Heart left ventricle (tissue), 16 donors: ENCODE measurements at regions not wholly inside any gene's neighbourhood (a gene's known extent, or its start where the extent isn't known, plus 50 kb on each side); places are given as distances from the start of the nearest gene placed in this dataset.

Experiments used
- ATAC-seq, 4 donors: fragments of 200-7000 bp; cut with Tn5 transposase; one replicate each; pipeline ENCODE4 v1.9.1; 2020 to 2022; ENCODE audit warnings: moderate library complexity in 4 of 4, mild to moderate bottlenecking in 3 of 4, moderate number of reproducible peaks in 1 of 4
- DNase-seq, 5 donors: peaks; one replicate each; pipeline ENCODE4 v3.0.0-alpha.2; 2020
- H3K27ac ChIP-seq, 12 donors: fragments of 200-600 bp; sonication (generic) in 4 of 12; one replicate each; pipeline versions ENCODE4 v1.5.0 to v1.8.0; 2016 to 2022; ENCODE audit warnings: mild to moderate bottlenecking in 2 of 12
- H3K27me3 ChIP-seq, 9 donors: fragments of 200-600 bp; sonication (generic) in 2 of 9; one replicate each; pipeline versions ENCODE4 v1.5.1 to v1.8.0; 2016 to 2022; ENCODE audit warnings: mild to moderate bottlenecking in 3 of 9
- H3K36me3 ChIP-seq, 9 donors: fragments of 200-600 bp; sonication (generic) in 2 of 9; one replicate each; pipeline versions ENCODE4 v1.5.0 to v1.8.0; 2018 to 2022; ENCODE audit warnings: mild to moderate bottlenecking in 2 of 9
- H3K4me1 ChIP-seq, 12 donors: fragments of 200-600 bp; sonication (generic) in 4 of 12; one replicate each; pipeline versions ENCODE4 v1.5.0 to v1.8.0; 2016 to 2022; ENCODE audit warnings: mild to moderate bottlenecking in 3 of 12
- H3K4me3 ChIP-seq, 12 donors: fragments of 200-600 bp; sonication (generic) in 4 of 12; one replicate each; pipeline versions ENCODE4 v1.5.0 to v1.8.0; 2017 to 2022; ENCODE audit warnings: mild to moderate bottlenecking in 9 of 12, moderate library complexity in 4 of 12
- H3K9me3 ChIP-seq, 12 donors: fragments of 200-600 bp; sonication (generic) in 4 of 12; one replicate each; pipeline versions ENCODE4 v1.5.0 to v1.8.0; 2016 to 2022; ENCODE audit warnings: mild to moderate bottlenecking in 1 of 12
- CTCF ChIP-seq, 12 donors: fragments of 200-600 bp; sonication (generic) in 4 of 12; IDR thresholded peaks; one replicate each; pipeline versions ENCODE4 v1.5.0 to v1.8.0; 2018 to 2022; ENCODE audit warnings: antibody characterized with exemption in 12 of 12, mild to moderate bottlenecking in 5 of 12
- POLR2A ChIP-seq, 2 donors: fragments of 450-650 bp; IDR thresholded peaks; one replicate each; pipeline ENCODE4 v1.6.1; 2017; ENCODE audit warnings: antibody characterized with exemption in 2 of 2, mild to moderate bottlenecking in 2 of 2, moderate library complexity in 2 of 2
- WGBS, 4 donors: extraction: QIAGEN DNeasy Blood & Tissue Kit in 2 of 4; methylation state at CpG; one replicate each; pipeline versions ENCODE4 v1.1.5 to v1.1.7; 2013 to 2018; 5-methylcytosine and 5-hydroxymethylcytosine counted together
- intact Hi-C, 10 donors: fragments of 100-400 bp; cut with DNase I; formaldehyde crosslinking; loops; one replicate each; pipeline versions ENCODE4 v1.11.1 to v1.14.2; 2022
- donor health status: ischemic (EF 13 %, LVEDD 7.1; RV severe dilation, severe dysfunction).
- donor health status: healthy with polysubstance abuse.
- donor health status: DM: no; HTN: yes; CAD: no.
- donor health status: DM: no; HTN: no; CAD: no.
- donor health status: ischemic (EF 25% LVEDD 6.9; RV normal size, moderate dysfunction).
- donor health status: ischemic (EF 25% LVEDD 5.7; RV mildly dilated, moderate dysfunction).
- donor health status: healthy.
- donor health status: DM: yes; HTN: yes; CAD: no.
- donor health status: ischemic (EF 35%, LVEDD 5.7; RV mildly dilated, moderate dysfunction).
- donor health status: nonischemic (EF 11% LVEDD 7.7; RV severe dilation, severe dysfunction).
- donor health status: DM: yes; HTN: yes; CAD: no.
- donor health status: PGD.
- donor health status: ischemic (EF 29% LVEDD 5.4; RV normal size, mild dysfunction).
- donor health status: nonischemic (EF 23%, LVEDD 6.1; RV moderate dilation, normal function).

GRCh38 chr6:14985366-14985765, 260.5 kb upstream of the JARID2 start:
- DNase-seq (no peak), ATAC-seq (no peak)
- peaks cover 0 to 11% (median 5%) of the 10 kb centered on the region in 12 donors for H3K4me1 ChIP-seq
- no peak overlapping the region for H3K4me3 ChIP-seq
- 89 to 95% (median 92%) methylated on average over 4 of the region's 4 CpGs for WGBS, 4 donors
- no peak overlapping the region for H3K27ac ChIP-seq
- no peaks in the 10 kb centered on the region for H3K9me3 ChIP-seq
- H3K36me3 ChIP-seq, result no peaks in the 10 kb centered on the region
- TF ChIP-seq CTCF (IDR thresholded peaks at IDR 0.05) (no peak), POLR2A (IDR thresholded peaks at IDR 0.05) (no peak)
- H3K27me3 ChIP-seq, result no peaks in the 10 kb centered on the region
- intact Hi-C loops, result no loop called here

GRCh38 chr6:14986370-14986769, 259.5 kb upstream of the JARID2 start:
- 86 to 91% (median 88%) methylated on average over 7 of the region's 7 CpGs for WGBS, 4 donors
- no peak for TF ChIP-seq POLR2A (IDR thresholded peaks at IDR 0.05)
- no peak for TF ChIP-seq CTCF (IDR thresholded peaks at IDR 0.05)
- no peak overlapping the region for H3K4me3 ChIP-seq
- H3K9me3 ChIP-seq, result no peaks in the 10 kb centered on the region
- no peak for ATAC-seq
- intact Hi-C loops, result no loop called here
- H3K36me3 ChIP-seq, result no peaks in the 10 kb centered on the region
- H3K4me1 ChIP-seq, result peaks cover 0 to 11% (median 5%) of the 10 kb centered on the region in 12 donors
- H3K27ac ChIP-seq, result no peak overlapping the region
- no peaks in the 10 kb centered on the region for H3K27me3 ChIP-seq
- no peak for DNase-seq

- Histone ChIP-seq H3K27ac (no peak overlapping the region), H3K27me3 (no peaks in the 10 kb centered on the region), H3K4me3 (no peak overlapping the region), H3K4me1 (peaks cover 0 to 11% (median 5%) of the 10 kb centered on the region in 12 donors), H3K9me3 (no peaks in the 10 kb centered on the region), H3K36me3 (no peaks in the 10 kb centered on the region)
- intact Hi-C loops, result no loop called here
- no peak for ATAC-seq
- WGBS, 4 donors, result 92 to 97% (median 94%) methylated on average over 4 of the region's 4 CpGs
- TF ChIP-seq POLR2A (IDR thresholded peaks at IDR 0.05) (no peak), CTCF (IDR thresholded peaks at IDR 0.05) (no peak)
- no peak for DNase-seq
These were observed 258.4 kb upstream of the JARID2 start for GRCh38 chr6:14987490-14987889.

GRCh38 chr6:14992382-14992781, 253.5 kb upstream of the JARID2 start:
- TF ChIP-seq POLR2A (IDR thresholded peaks at IDR 0.05) (no peak), CTCF (IDR thresholded peaks at IDR 0.05) (no peak)
- 84 to 94% (median 93%) methylated on average over 3 of the region's 3 CpGs for WGBS, 4 donors
- Histone ChIP-seq H3K9me3 (no peaks in the 10 kb centered on the region), H3K4me1 (no peaks in the 10 kb centered on the region), H3K36me3 (no peaks in the 10 kb centered on the region), H3K4me3 (no peak overlapping the region), H3K27ac (no peak overlapping the region), H3K27me3 (no peaks in the 10 kb centered on the region)
- intact Hi-C loops, result no loop called here
- ATAC-seq, result no peak
- DNase-seq, result no peak
